BE2C (cell line): ENCODE measurements at regions not wholly inside any gene's neighbourhood (a gene's known extent, or its start where the extent isn't known, plus 50 kb on each side); places are given as distances from the start of the nearest gene placed in this dataset.

Experiments
- DNase-seq: peaks from one replicate; pipeline ENCODE4 v3.0.0-alpha.2; 2020
- H3K27me3 ChIP-seq: fragments of 250-450 bp; sonication (Bioruptor Pico); 2 replicates; pipeline ENCODE4 v1.5.1; 2020; ENCODE audit warnings: mild to moderate bottlenecking
- H3K36me3 ChIP-seq: fragments of 250-450 bp; sonication (Bioruptor Pico); 2 replicates; pipeline ENCODE4 v1.5.1; 2020; ENCODE audit warnings: mild to moderate bottlenecking
- H3K4me1 ChIP-seq: fragments of 250-450 bp; sonication (Bioruptor Pico); 2 replicates; pipeline ENCODE4 v1.5.1; 2020
- H3K4me3 ChIP-seq: 2 replicates; pipeline ENCODE4 v1.5.1; 2011; ENCODE audit warnings: low read depth, low read length
- H3K9me3 ChIP-seq: fragments of 250-450 bp; sonication (Bioruptor Pico); 2 replicates; pipeline ENCODE4 v1.5.1; 2020
- CTCF ChIP-seq: IDR thresholded peaks from 2 replicates; pipeline ENCODE4 v1.5.1; 2012; ENCODE audit warnings: mild to moderate bottlenecking, low read depth, low read length

- no peak for DNase-seq
- Histone ChIP-seq H3K9me3 (no peaks in the 10 kb centered on the region), H3K36me3 (no peaks in the 10 kb centered on the region), H3K4me1 (peaks cover 13% of the 10 kb centered on the region), H3K4me3 (no peak overlapping the region), H3K27me3 (no peaks in the 10 kb centered on the region)
- no peak for TF ChIP-seq CTCF
Measured at GRCh38 chrX:44036336-44036735, 63.1 kb upstream of the NDP start.

GRCh38 chrX:44035571-44035970, 62.4 kb upstream of the NDP start:
- Histone ChIP-seq H3K9me3 (no peaks in the 10 kb centered on the region), H3K4me1 (peaks cover 13% of the 10 kb centered on the region), H3K4me3 (no peak overlapping the region), H3K36me3 (no peaks in the 10 kb centered on the region), H3K27me3 (no peaks in the 10 kb centered on the region)
- no peak for TF ChIP-seq CTCF
- peak; percentile 35 for DNase-seq

DNA sequence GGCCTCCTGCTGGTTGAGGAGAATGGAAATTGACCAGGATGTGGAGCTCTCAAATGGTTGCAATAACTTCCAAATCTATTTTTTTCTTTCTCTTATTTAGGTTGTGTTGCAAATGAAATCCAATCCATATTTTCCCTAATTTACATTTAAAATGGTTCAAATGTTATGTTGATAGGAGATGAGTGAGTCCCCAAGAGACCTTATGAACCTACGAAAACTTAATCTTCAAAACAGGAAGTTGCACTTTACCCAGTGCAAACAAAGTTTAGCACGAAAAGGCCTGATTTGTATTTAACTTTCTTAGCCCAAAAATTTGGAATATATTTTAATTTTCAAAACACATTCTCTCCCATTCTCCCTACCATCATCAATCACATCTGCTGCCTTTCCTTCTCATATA, 59.3 kb upstream of the NDP start:
- no peaks in the 10 kb centered on the region for H3K27me3 ChIP-seq
- H3K4me3 ChIP-seq: no peak overlapping the region
- no peaks in the 10 kb centered on the region; the same call in 1 of the 2 replicates for H3K4me1 ChIP-seq
- no peaks in the 10 kb centered on the region for H3K9me3 ChIP-seq
- H3K36me3 ChIP-seq: no peaks in the 10 kb centered on the region
- DNase-seq: no peak
- TF ChIP-seq CTCF: no peak

DNA sequence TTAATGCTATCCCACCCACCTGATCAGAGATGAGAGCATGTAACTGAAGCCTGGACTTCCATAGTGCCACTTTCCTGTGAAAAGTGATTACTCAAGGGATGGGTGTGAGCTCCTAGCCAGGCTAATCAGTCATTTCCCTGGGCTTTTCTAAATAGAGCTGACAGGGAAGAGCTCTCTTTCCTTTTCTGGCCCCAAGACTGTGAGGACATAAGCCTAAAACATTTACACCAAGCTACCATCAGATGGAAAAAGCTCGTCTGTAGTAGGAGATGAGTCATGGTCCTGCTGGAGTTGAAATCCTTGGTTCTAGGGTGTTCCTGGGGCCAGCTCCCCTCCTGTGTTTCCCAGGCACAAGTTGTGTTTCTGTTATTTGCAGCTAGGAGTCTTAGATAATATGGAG, 52.4 kb upstream of the NDP start:
- H3K4me3 ChIP-seq: no peak overlapping the region
- no peaks in the 10 kb centered on the region for H3K27me3 ChIP-seq
- H3K4me1 ChIP-seq: no peaks in the 10 kb centered on the region
- DNase-seq: no peak
- H3K36me3 ChIP-seq: no peaks in the 10 kb centered on the region
- no peaks in the 10 kb centered on the region for H3K9me3 ChIP-seq
- no peak for TF ChIP-seq CTCF
